ENCODE measurements at regions not wholly inside any gene's neighbourhood (a gene's known extent, or its start where the extent isn't known, plus 50 kb on each side); places are given as distances from the start of the nearest gene placed in this dataset.

DNA sequence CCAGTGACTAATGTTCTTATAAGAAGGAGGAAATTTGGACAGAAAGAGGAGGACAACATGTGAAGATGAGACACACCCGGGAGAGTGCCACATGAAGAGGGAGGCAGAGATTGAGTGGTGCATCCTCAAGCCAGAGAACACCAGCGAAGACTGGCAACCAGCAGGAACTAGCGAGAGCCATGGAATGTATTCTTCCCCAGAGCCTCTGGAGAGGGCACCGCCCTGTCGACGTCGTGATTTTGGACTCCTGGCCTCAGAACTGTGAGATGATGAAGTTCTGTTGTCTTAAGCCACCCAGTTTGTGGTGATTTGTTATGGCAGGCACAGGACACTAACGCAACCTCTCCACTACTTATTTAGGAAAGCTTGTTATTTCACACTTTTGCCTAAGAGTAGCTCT, 196.0 kb upstream of the TLL1 start:
- DNase-seq (ENCODE audit: low read depth): no peak

- DNase-seq (ENCODE audit: low read depth): no peak
Measured at GRCh38 chr4:165678236-165678935, 194.7 kb upstream of the TLL1 start.

GRCh38 chr4:165678936-165679325, 194.1 kb upstream of the TLL1 start:
- no peak for DNase-seq (ENCODE audit: low read depth)

GRCh38 chr4:165680821-165681220, 192.2 kb upstream of the TLL1 start:
- DNase-seq (ENCODE audit: low read depth): no peak

GRCh38 chr4:165682611-165683010, 190.4 kb upstream of the TLL1 start:
- DNase-seq (ENCODE audit: low read depth): no peak

DNA sequence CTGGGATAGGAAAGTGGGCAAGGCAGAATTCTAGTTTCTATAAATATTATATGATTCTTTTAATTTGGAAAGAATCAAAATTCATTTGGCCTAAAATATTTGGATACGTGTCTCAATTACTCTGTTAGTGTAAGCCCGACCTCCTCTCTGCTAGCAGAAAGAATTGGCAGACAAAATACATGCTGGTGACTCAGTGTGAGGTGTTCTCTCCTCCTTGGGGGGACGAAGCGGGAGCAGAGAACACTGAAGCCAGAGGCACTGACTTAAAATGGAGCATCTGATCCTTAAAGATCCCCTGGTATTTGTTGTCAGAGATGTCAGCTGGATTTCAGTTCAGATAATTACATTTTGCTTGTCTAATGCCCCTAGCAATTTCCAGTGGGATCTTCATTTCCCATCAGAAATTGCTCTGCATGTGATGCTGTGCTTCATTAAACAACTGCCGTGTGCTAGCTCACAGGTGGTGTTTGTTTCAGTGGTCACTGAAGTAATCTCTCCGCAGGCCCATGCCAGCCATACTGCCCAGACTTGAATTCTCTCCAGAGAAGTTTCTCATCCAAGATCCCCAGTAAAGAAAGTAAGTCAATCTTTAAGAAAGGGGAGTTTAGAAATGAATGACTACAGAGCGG, 188.7 kb upstream of the TLL1 start:
- peak; percentile 18 for DNase-seq (ENCODE audit: low read depth)

- no peak for DNase-seq (ENCODE audit: low read depth)
Measured at GRCh38 chr4:165686756-165687155, 186.3 kb upstream of the TLL1 start.

DNA sequence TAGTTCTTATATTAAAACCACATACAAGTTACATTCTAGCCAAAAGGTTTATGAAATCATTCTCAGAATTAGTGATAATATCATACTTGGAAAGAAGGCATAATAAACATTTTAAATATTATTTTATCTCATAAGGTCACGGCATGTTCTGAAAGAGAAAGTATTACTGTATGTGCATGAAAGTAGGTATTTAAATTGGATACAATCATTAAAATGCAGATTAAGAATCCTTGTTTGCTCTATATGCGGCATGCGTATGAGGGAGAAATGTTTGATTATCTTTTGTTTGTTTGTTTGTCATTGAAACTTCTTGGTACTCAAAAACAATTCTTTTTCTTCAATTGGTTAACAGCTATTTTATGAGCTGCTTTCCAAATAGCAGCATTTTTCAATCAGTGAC, 183.9 kb upstream of the TLL1 start:
- DNase-seq (ENCODE audit: low read depth): no peak

DNA sequence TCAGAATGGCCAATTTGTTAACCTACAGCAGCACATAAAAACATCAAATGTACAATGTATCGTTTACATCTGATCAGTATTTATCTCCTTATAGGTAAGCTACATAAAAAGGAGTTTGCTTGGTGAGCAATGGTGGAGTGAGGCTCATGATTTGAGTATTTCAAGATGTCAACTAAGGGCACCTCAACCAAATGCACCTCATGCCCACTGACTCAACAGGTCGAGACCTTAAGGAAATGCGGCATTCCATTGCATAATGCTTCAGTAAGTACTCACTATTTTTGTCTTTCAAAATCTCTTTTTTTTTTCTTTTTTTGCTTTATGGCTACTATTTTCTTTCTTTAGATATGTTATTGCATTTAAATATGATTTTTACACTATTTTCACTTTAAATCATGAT, 181.0 kb upstream of the TLL1 start:
- no peak for DNase-seq (ENCODE audit: low read depth)

DNA sequence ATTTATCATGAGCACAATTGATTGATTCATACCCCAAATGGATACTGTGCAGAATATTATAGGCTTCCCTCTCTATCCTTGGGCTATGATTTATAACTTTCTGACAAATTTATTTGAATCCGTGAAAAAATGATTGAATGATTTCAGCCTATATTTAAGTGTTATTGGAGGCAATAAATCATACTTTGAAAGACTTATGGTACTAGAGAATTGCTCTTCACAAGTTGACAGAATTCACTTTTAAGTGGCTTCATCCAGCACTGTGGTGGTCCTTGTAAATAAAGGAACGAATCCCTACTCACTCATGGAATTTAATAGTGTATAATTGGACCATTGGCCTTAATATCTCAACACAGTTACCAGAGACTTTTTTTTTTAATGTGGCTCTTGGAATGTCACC, 174.8 kb upstream of the TLL1 start:
- DNase-seq (ENCODE audit: low read depth): no peak

GRCh38 chr4:165699055-165699454, 174.0 kb upstream of the TLL1 start:
- DNase-seq (ENCODE audit: low read depth): no peak

- DNase-seq (ENCODE audit: low read depth): no peak
Measured at GRCh38 chr4:165700855-165701254, 172.2 kb upstream of the TLL1 start.

DNA sequence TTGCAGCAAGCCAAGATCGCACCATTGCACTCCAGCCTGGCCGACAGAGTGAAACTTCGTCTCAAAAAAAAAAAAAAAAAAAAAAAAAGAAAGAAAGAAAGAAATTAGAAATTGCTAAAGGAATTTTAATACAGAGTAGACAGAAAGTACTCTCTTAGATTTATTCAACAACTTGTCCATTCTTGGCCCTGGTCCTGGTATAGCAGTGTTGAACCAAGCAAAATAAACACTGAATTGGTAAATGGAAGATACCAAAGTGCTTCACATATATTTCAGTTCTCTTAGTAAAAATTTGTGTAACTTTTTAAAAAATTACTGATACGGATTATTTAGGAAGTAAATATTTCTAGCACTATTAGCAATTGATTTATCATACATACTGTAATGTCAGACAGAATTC, 165.9 kb upstream of the TLL1 start:
- no peak for DNase-seq (ENCODE audit: low read depth)

DNA sequence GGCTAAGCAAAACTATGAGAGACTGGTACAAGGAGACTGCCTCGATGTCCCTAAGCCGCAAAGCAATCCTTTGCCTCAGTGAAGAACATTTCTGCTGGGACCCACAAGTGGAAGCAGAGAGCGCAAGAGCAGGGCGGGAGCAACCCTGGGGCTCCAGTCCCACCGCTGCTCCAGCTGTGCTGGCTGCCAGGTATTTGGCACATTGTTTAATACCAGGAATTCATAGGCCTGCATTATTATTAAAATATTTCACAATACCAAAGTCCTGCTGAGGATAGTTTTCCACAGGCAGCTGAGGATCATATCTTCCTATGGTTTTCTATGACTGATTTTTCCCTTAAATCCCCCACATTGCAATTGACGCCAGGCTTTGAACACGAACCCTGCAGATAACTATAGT, 163.5 kb upstream of the TLL1 start:
- DNase-seq (ENCODE audit: low read depth): no peak

GRCh38 chr4:165709973-165710526, 163.0 kb upstream of the TLL1 start:
- no peak for DNase-seq (ENCODE audit: low read depth)

DNA sequence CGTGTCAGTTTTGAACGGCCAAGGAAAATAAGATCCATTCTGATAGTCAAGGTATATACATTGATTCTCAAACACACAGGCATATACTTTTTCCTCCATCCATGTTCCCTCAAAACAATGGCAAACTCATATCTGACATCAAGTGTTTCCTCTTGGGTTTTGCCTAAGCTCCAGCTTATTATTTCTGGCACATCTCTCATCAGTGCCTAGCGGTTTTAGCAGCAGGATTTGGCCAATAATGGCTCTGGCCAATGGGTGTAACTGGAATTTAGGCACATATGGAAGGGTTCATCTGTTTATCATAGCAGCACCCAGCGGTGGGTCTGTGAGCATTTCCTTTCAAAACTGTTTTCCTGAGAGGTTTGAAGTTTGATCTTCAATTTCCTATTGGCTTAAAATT, 161.6 kb upstream of the TLL1 start:
- DNase-seq (ENCODE audit: low read depth): no peak

- no peak for DNase-seq (ENCODE audit: low read depth)
Measured at GRCh38 chr4:165711912-165712311, 161.1 kb upstream of the TLL1 start.

- DNase-seq (ENCODE audit: low read depth): no peak
Measured at GRCh38 chr4:165714650-165715049, 158.4 kb upstream of the TLL1 start.

- DNase-seq (ENCODE audit: low read depth): no peak
Measured at GRCh38 chr4:165715211-165715610, 157.8 kb upstream of the TLL1 start.

DNA sequence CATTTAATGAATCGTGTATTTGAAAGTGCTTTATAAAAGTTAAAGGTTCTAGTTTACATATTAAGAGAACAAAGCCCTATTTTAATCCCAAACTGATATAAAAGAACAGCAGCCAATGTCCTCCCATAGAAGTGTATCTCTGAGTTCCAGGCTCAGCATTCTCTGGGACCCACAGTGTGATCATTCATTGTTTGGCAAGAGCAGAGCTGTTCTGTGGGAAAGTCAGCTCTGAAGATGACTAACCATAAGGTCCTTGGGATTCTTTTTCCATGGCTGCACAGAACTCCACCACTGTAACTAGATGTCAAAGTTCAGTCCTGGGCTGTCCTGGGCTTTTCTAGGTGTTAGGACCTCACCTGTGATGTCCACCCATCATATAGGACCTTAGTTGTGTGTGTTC, 157.0 kb upstream of the TLL1 start:
- DNase-seq (ENCODE audit: low read depth): no peak

- no peak for DNase-seq (ENCODE audit: low read depth)
Measured at GRCh38 chr4:165716472-165716871, 156.6 kb upstream of the TLL1 start.

- no peak for DNase-seq (ENCODE audit: low read depth)
Measured at GRCh38 chr4:165718660-165719059, 154.4 kb upstream of the TLL1 start.

DNA sequence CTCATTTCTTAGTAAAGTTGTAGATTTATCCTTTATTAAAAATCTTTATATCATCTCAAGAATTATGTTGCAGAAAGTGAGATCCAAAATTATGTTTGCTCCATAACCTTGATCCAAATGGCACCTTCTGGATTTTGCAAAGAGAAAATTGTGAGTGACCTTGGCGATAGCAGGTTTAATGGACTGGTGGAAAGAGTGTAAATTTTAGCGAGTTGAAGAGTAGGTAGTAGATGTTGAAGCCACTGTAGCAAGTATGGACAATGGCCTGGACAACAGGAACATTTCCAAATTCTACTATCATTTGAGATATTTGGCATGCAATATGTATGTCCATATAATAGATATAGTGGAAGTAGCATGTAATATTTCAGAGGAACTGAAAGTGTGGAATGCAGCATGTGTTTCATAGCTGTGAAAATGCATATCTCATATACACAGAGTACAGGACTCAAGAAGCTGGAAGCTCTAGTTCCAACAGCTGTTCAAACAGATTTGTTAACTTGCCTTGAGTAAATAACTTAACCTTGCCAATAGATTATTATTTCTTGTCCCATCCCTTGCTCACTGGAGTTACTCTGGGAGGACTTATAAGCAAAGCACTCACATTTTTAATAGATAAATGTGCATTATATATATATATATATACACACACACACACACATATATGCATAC, 152.5 kb upstream of the TLL1 start:
- no peak for DNase-seq (ENCODE audit: low read depth)
